Parathyroid adenoma (tissue), 2 donors: ENCODE measurements at regions not wholly inside any gene's neighbourhood (a gene's known extent, or its start where the extent isn't known, plus 50 kb on each side); places are given as distances from the start of the nearest gene placed in this dataset.
"Not testable (repeated sequence)": the region's sequence is repeated elsewhere in the genome, so short reads cannot be mapped to it uniquely, and the experiment has no call there.

ENCODE experiments used
- H2AFZ ChIP-seq: fragments of 300-600 bp; sonication (generic); one replicate; pipeline ENCODE4 v1.7.0; 2017; ENCODE audit warnings: antibody characterized with exemption, mild to moderate bottlenecking
- H3K27ac ChIP-seq: fragments of 300-600 bp; sonication (generic); one replicate; pipeline ENCODE4 v1.7.0; 2017
- H3K27me3 ChIP-seq: fragments of 300-600 bp; sonication (generic); one replicate; pipeline ENCODE4 v1.7.0; 2017; ENCODE audit warnings: low read length; ENCODE audit not compliant: control insufficient read depth, insufficient read depth
- H3K36me3 ChIP-seq: fragments of 300-600 bp; sonication (generic); one replicate; pipeline ENCODE4 v1.7.0; 2017; ENCODE audit warnings: low read length; ENCODE audit not compliant: control insufficient read depth, insufficient read depth
- H3K4me1 ChIP-seq: fragments of 300-600 bp; sonication (generic); one replicate; pipeline ENCODE4 v1.7.0; 2017; ENCODE audit warnings: control low read depth
- H3K4me2 ChIP-seq: fragments of 300-600 bp; sonication (generic); one replicate; pipeline ENCODE4 v1.7.0; 2017; ENCODE audit warnings: low read length
- H3K4me3 ChIP-seq: fragments of 300-600 bp; sonication (generic); one replicate; pipeline ENCODE4 v1.7.0; 2017; ENCODE audit warnings: low read depth, low read length
- H3K79me2 ChIP-seq: fragments of 300-600 bp; sonication (generic); one replicate; pipeline ENCODE4 v1.7.0; 2017; ENCODE audit warnings: control low read depth
- H3K9ac ChIP-seq: fragments of 300-600 bp; sonication (generic); one replicate; pipeline ENCODE4 v1.7.0; 2017; ENCODE audit warnings: mild to moderate bottlenecking
- H3K9me3 ChIP-seq: fragments of 300-600 bp; sonication (generic); one replicate; pipeline ENCODE4 v1.7.0; 2017; ENCODE audit warnings: low read length; ENCODE audit not compliant: control insufficient read depth
- CTCF ChIP-seq: fragments of 300-600 bp; sonication (generic); IDR thresholded peaks from one replicate; pipeline ENCODE4 v1.7.0; 2017; ENCODE audit warnings: antibody characterized with exemption, mild to moderate bottlenecking
- donor health status: primary hyperparathyroidism.

GRCh38 chr17:5915337-5915736 lies 154.8 kb upstream of the WSCD1 start:
- no peaks in the 10 kb centered on the region for H3K4me1 ChIP-seq
- TF ChIP-seq CTCF, result no peak
- no peaks in the 10 kb centered on the region for H3K36me3 ChIP-seq
- H3K79me2 ChIP-seq, result no peaks in the 10 kb centered on the region
- H3K9me3 ChIP-seq, result no peaks in the 10 kb centered on the region
- H3K4me2 ChIP-seq, result no peak overlapping the region
- no peaks in the 10 kb centered on the region for H3K27me3 ChIP-seq
- no peak overlapping the region for H3K27ac ChIP-seq
- no peak overlapping the region for H2AFZ ChIP-seq
- H3K9ac ChIP-seq, result no peak overlapping the region
- H3K4me3 ChIP-seq, result no peak overlapping the region

- no peak for TF ChIP-seq CTCF
Observed at GRCh38 chr17:5919089-5919488, 151.1 kb upstream of the WSCD1 start.

GRCh38 chr17:5921512-5922282 lies 148.5 kb upstream of the WSCD1 start:
- Histone ChIP-seq H3K36me3 (no peaks in the 10 kb centered on the region), H2AFZ (no peak overlapping the region), H3K79me2 (no peaks in the 10 kb centered on the region), H3K4me3 (no peak overlapping the region), H3K27ac (no peak overlapping the region), H3K9me3 (no peaks in the 10 kb centered on the region), H3K4me2 (no peak overlapping the region), H3K4me1 (no peaks in the 10 kb centered on the region), H3K9ac (no peak overlapping the region), H3K27me3 (no peaks in the 10 kb centered on the region)
- no peak for TF ChIP-seq CTCF

More at GRCh38 chr17:5919089-5919488, 151.1 kb upstream of the WSCD1 start:
- Histone ChIP-seq H3K27me3 (no peaks in the 10 kb centered on the region), H3K4me1 (no peaks in the 10 kb centered on the region), H3K27ac (no peak overlapping the region), H3K4me2 (no peak overlapping the region), H3K79me2 (no peaks in the 10 kb centered on the region), H3K9ac (no peak overlapping the region), H3K4me3 (no peak overlapping the region), H2AFZ (no peak overlapping the region), H3K9me3 (no peaks in the 10 kb centered on the region), H3K36me3 (no peaks in the 10 kb centered on the region)

GRCh38 chr17:5922476-5922875 lies 147.7 kb upstream of the WSCD1 start:
- Histone ChIP-seq H3K4me3 (no peak overlapping the region), H3K9me3 (no peaks in the 10 kb centered on the region), H3K4me1 (no peaks in the 10 kb centered on the region), H3K79me2 (no peaks in the 10 kb centered on the region), H3K27me3 (no peaks in the 10 kb centered on the region), H2AFZ (no peak overlapping the region), H3K27ac (no peak overlapping the region), H3K9ac (no peak overlapping the region), H3K4me2 (no peak overlapping the region), H3K36me3 (no peaks in the 10 kb centered on the region)
- no peak for TF ChIP-seq CTCF

GRCh38 chr17:5929721-5930120 lies 140.5 kb upstream of the WSCD1 start:
- Histone ChIP-seq H3K4me3 (no peak overlapping the region), H3K27me3 (no peaks in the 10 kb centered on the region), H3K4me1 (no peaks in the 10 kb centered on the region), H3K9ac (no peak overlapping the region), H3K4me2 (no peak overlapping the region), H3K79me2 (no peaks in the 10 kb centered on the region), H3K9me3 (no peaks in the 10 kb centered on the region), H3K27ac (no peak overlapping the region), H2AFZ (no peak overlapping the region), H3K36me3 (no peaks in the 10 kb centered on the region)
- TF ChIP-seq CTCF, result no peak

- H2AFZ ChIP-seq, H3K79me2 ChIP-seq, H3K9ac ChIP-seq, H3K4me2 ChIP-seq, H3K9me3 ChIP-seq, H3K4me1 ChIP-seq, H3K36me3 ChIP-seq, H3K4me3 ChIP-seq, H3K27ac ChIP-seq, H3K27me3 ChIP-seq: not testable (repeated sequence)
Observed at GRCh38 chr17:5930555-5930954, 139.6 kb upstream of the WSCD1 start.
